IPS DF 4.7 (cell line): ENCODE measurements at regions not wholly inside any gene's neighbourhood (a gene's known extent, or its start where the extent isn't known, plus 50 kb on each side); places are given as distances from the start of the nearest gene placed in this dataset.

Experiments used
- DNase-seq: peaks from one replicate; pipeline ENCODE4 v3.0.0-alpha.2; 2013; ENCODE audit warnings: low spot score; ENCODE audit errors: extremely low read depth

GRCh38 chr11:121754598-121754997, 301.8 kb upstream of the SORL1-AS1 start:
- no peak for DNase-seq

- no peak for DNase-seq
These were observed 296.9 kb upstream of the SORL1-AS1 start for GRCh38 chr11:121749691-121750090.

- no peak for DNase-seq
These were observed 295.3 kb upstream of the SORL1-AS1 start for GRCh38 chr11:121748068-121748467.

- no peak for DNase-seq
These were observed 290.5 kb upstream of the SORL1-AS1 start for GRCh38 chr11:121743285-121743684.

- DNase-seq, result no peak
These were observed 289.1 kb upstream of the SORL1-AS1 start for GRCh38 chr11:121741761-121742361.

- no peak for DNase-seq
These were observed 288.6 kb upstream of the SORL1-AS1 start for GRCh38 chr11:121741351-121741760.

GRCh38 chr11:121740902-121741301, 288.1 kb upstream of the SORL1-AS1 start:
- no peak for DNase-seq

GRCh38 chr11:121733858-121734257, 281.1 kb upstream of the SORL1-AS1 start:
- no peak for DNase-seq

GRCh38 chr11:121727942-121728341, 275.2 kb upstream of the SORL1-AS1 start:
- DNase-seq, result no peak

- DNase-seq, result no peak
These were observed 270.5 kb upstream of the SORL1-AS1 start for GRCh38 chr11:121723246-121723741.

GRCh38 chr11:121722431-121723245, 269.9 kb upstream of the SORL1-AS1 start:
- DNase-seq, result peak; percentile 62

- DNase-seq, result no peak
These were observed 269.2 kb upstream of the SORL1-AS1 start for GRCh38 chr11:121721961-121722360.

GRCh38 chr11:121721448-121721847, 268.7 kb upstream of the SORL1-AS1 start:
- DNase-seq, result no peak

GRCh38 chr11:121717296-121717695, 264.5 kb upstream of the SORL1-AS1 start:
- DNase-seq, result no peak

GRCh38 chr11:121716060-121716459, 263.3 kb upstream of the SORL1-AS1 start:
- DNase-seq, result no peak

- DNase-seq, result no peak
These were observed 262.6 kb upstream of the SORL1-AS1 start for GRCh38 chr11:121715405-121715804.

- DNase-seq, result no peak
These were observed 261.6 kb upstream of the SORL1-AS1 start for GRCh38 chr11:121714351-121714750.

- DNase-seq, result no peak
These were observed 259.2 kb upstream of the SORL1-AS1 start for GRCh38 chr11:121711939-121712338.

- no peak for DNase-seq
These were observed 258.5 kb upstream of the SORL1-AS1 start for GRCh38 chr11:121711236-121711635.

GRCh38 chr11:121706884-121707420, 254.2 kb upstream of the SORL1-AS1 start:
- no peak for DNase-seq

GRCh38 chr11:121703201-121703600, 250.4 kb upstream of the SORL1-AS1 start:
- DNase-seq, result no peak

GRCh38 chr11:121700968-121701367, 248.2 kb upstream of the SORL1-AS1 start:
- no peak for DNase-seq
